ENCODE measurements at regions not wholly inside any gene's neighbourhood (a gene's known extent, or its start where the extent isn't known, plus 50 kb on each side); places are given as distances from the start of the nearest gene placed in this dataset.

DNA sequence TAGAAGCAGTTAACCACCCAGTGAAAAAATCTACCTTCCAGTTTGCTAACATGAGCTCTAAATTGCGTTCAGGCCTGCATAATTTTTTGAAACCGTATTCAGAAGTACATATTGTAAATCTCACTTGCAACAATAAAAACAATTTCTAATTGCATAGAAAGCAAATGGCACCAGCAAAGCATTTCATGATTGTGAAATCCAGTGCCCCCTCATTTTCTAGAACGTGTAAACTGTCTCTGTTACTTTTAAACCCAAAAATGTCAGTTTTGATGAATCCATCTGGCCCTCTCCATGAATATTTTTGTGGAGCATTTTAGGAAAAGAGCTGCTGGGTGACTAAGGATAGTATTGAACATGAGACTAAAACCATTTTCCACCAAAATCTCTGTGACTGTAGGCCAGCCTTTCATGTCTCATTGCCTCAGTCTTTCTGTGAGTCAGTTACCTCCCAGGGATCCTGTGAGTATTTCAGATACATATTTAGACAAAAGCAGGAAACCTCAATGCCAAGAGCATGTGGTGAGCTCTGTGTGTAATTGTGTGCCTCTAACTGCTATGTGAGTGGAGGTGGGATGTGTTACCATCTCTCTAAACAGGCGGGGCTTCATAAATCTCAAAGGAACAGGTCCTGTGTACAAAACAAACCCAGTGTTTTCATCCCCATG is 477.8 kb upstream of the DCC start:
- DNase-seq: no peak

DNA sequence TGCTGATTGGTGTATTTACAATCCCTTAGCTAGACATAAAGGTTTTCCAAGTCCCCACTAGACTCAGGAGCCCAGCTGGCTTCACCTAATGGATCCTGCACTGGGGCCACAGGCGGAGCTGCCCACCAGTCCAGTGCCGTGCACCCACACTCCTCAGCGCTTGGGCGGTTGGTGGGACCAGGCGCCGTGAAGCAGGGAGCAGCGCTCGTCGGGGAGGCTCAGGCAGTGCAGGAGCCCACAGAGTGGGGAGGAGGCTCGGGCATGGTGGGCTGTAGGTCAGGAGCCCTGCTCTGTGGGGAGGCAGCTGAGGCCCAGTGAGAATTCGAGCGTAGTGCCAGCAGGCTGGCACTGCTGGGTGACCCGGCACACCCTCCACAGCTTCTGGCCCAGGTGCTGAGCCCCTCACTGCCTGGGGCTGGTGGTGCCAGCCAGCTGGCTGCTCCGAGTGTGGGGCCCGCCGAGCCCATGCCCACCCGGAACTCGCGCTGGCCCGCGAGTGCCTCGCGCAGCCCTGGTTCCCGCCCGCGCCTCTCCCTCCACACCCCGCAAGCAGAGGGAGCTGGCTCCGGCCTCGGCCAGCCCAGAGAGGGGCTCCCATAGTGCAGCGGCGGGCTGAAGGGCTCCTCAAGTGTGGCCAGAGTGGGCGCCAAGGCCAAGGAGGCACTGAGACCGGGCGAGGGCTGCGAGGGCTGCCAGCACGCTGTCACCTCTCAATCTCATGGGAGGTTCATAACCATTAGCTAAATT is 475.6 kb upstream of the DCC start:
- no peak for DNase-seq

DNA sequence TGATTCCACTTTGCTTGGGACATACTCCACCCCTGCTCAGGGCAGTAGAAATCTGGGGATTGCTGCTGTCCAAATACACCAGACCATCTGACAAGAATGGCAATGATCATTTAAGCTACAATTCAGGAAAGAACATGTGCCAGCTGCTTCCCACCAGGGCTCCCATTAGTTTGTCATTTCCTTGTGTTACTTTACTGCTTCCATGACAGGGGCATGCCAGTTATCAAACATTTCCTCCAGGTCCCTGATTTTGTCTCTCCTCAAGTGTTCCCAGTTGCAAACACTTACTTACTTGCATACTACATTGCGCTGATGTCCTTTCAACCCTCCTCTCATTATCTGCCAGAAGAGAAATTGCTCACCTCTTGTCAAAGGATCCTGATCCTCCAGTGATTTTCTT is 474.5 kb upstream of the DCC start:
- no peak for DNase-seq

DNA sequence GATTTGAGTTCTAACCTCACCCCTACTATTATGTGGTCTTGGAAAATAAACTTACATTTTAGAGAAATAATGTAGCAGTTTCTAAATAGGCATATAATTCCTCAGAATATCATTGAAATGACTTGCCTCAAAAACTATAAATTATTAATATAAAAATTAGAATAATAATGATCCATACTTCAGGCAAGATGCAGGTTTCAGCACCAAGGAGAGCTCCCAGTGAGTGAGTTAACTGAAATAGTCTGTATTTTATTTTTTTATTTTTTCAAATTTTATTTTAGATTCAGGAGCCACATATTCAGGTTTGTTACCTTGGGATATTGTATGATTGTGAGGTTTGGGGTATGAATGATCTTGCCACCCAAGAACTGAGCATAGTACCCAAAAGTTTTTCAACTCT is 472.2 kb upstream of the DCC start:
- no peak for DNase-seq

DNA sequence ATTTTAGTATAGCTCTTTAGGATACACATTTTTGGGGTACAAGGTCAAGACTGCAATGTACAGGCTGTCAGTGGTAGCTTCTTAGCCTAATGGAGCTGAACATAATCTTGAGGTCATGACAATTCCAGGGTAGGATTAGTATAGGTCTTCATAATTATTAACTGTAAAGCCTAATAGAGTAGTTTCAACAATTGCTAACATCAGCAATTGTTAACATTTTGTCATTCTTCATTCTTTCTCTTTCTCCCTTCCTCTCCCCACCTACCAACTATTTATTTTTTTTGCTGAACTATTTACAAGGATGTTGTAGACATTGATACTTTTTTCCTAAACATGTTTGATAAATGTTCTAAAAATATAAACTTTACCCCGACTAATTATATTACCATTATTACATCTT is 461.3 kb upstream of the DCC start:
- no peak for DNase-seq

DNA sequence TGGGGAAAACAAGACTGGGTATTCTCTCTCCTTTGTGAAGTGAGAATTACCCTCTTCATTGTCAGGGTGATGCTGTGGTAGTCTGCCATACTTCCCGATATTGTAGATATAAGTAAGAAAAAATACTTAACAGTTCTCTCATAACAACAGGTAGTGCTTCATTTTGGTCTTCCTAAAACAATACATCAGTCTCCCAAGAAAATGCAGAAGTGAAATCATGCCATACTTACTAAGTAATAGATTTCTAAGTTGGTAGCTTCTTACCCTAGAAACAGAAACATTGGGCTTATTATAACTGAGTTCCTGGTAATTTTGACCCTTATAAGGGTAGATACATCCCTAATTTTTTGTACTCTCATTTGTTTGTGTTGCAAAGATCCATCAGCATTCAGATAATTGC is 460.7 kb upstream of the DCC start:
- no peak for DNase-seq

DNA sequence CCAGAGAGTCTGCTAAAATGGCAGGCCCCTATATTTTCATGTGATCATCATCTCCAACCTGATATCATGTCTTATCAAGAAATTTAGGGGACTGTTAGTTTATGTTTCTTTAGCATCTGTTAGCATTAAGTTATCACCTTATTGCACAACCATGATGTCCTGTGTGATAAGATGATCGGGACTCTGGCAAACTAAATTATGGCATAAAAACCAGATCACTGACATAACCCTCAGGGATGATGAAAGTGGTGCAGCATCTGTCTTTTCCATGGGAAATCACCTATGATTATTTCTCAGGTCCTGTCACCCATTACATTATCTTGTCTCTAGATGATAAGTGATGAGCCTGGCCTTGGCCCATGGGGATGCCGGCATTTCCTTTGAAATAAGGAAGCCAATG is 458.6 kb upstream of the DCC start:
- no peak for DNase-seq

DNA sequence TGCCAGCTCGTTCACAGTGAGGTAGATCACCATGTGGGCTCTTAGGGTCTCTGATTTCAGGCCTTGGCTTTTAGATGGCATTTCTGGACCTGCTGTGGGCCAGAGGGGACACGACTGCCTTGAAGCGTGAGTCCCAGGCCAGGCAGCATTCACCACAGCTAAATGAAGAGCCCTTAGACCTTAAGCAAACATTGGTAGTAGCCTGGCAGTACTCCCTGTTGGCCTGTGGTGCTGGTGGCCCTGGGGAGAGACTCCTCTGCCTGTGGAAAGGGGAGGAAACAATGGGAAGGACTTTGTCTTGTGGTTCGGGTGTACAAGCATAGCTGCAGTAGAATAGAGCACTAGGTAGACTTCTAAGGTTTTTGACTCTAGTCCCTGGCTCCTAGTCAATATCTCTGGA is 456.0 kb upstream of the DCC start:
- no peak for DNase-seq

DNA sequence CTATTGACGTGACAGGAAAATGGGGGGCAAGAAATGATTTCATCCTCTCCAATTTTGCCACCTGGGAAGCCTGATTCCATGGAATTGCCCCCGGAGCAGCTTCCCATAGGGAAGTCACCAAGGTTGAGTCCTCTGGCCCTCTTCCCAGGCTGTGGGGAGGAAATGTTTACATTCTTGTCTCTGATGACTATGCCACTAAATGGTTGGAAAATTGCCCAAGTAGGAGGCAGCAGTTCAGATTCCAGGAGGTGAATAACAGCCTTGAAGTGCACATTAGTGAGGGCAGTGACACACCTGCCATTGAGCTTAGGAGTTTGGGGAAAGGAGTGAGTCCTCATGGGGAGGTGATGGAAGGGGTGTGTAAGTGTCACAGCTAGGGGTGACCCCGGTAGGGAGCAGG is 449.2 kb upstream of the DCC start:
- DNase-seq: no peak

DNA sequence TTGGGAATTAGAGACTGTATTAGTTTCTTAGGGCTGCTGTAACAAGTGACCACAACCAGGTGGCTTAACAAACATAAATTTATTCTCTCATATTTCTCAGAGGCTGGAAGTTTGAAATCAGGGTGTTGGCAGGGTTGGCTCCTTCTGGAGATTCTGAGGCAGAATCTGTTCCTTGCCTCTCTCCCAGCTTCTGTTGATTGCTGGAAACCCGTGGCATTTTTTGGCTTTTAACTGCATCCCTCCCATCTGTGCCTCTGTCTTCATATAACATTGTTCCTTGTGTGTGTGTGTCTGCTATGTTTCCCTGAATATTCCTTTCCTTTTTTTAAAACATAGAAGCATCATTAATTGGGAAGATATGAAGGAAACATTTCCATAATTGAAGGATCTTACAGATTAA is 448.1 kb upstream of the DCC start:
- DNase-seq: no peak

DNA sequence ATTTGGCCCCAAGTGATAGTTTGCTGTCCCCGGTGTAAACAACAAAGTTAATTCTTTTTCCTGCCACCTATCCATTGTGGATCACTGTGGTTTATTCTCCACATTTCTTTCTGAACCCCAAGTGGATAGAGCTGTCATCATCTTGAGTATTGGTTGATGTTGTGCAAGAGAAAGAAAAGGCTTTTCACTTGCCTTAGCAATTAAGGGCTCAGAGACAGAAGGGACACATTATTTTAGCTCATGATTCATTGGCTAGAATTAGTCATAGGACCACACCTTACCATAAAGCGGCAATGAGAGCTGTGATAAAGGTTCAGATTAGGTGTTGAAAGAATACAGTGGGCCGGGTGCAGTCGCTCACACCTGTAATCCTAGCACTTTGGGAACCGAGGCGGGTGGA is 442.1 kb upstream of the DCC start:
- DNase-seq: no peak

DNA sequence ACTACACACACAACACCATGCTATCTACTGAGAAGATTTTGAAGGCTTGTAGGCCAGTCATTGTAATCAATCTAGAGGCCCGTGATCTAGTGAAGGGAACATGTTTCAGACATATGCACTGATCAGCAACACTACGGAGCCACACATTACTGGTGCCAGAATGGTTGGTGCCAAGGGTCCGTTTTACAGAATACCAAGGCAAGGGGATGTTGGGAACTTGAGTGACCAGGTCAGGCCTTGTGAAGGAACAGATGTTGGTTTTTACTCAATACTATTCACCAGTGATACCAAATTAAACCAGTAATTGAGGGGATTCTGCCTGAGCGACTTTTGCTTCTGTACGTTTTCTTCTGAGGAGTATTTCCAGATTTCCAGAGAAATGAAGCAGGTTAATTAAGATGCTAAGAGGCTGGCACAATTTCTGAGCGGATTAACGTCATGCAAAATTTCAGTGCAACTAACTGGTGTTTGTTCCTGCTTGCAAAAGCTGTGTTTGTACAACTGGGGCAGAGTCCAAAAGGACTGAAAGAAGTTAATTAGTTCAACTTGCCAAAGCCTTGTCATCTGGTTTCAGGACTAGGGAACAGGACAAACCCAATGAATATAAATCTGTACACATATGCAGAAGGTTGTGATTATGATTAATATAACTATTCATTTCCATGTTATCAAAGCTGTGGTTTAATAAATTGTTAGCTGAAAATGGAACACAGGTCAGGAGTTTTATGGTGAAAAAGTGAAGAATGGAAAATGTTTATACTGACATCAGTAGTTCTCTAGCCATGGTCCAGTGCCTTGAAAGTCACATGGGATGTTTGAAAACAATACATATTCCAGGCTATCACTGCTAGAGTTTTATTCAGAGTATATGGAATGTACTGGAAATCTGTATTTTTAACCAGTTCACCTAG is 432.1 kb upstream of the DCC start:
- DNase-seq: no peak

DNA sequence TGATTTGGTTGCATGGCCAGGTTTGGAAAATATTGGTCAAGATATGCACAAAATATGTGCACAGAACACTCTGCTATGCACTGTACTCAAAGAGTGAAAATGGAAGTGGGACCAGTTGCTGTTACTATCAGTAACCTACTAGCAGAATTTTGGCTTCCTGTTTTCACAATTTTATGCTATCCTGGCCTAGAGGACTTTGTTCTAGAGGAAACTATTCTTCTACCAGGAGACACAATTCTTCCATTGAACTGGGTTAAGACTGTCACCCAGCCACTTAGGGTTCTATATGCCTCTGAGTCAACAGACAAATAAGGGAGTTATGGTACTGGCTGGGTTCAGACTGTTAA is 431.4 kb upstream of the DCC start:
- DNase-seq: no peak

DNA sequence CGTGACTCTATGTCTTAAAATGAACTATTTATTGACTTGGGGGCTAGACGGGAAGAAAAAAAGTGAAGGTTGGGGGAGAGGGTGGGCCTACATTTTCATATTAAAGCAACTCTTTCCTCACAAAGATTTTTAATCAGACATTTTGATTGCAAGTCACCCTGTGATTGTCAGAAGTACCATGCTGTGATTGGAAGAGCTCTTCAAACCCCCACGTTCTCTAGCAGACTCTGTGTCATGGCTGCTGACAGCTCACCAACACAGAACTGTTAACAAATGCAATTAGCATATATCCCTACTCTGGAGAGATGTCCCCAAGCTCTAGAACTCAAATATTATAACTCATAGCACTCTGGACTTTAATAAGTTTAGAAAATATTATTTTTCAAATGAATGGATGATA is 428.4 kb upstream of the DCC start:
- DNase-seq: no peak

DNA sequence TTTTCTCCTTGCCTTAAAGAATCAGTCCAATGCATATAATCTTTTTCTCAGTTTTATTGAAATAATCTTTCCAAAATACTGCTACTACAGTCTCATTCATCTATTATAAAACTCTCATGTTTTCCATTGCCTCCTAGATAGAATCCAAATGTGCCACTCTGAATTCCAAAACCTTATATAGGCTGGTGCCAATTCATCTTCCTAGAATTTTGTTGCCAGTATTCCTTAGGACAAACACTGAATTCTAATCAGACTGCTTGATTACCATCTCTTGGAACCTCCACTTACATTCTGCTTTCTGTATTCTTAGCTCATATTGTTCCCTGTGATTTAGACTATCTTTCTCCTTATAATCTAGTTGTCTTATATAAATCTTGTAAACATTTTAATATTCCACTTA is 427.6 kb upstream of the DCC start:
- DNase-seq: no peak

DNA sequence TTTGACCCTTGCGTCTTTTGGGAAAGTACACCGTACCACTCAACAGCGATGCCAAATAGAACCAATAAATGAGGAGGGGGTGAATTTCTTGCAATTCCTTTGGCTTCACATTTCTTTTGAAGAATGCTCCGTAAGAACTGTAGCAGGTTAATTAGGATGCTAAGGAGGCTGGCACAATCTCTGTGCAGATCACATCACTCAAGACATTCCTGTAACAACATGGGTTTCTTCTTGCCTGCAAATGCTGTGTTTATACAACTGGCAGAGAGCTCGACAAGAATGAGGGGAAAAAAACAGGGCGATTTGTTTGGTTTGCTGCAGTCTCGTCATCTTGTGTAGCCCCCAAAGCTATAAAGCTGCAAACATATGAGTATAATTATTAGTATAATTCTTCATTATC is 424.8 kb upstream of the DCC start:
- no peak for DNase-seq

DNA sequence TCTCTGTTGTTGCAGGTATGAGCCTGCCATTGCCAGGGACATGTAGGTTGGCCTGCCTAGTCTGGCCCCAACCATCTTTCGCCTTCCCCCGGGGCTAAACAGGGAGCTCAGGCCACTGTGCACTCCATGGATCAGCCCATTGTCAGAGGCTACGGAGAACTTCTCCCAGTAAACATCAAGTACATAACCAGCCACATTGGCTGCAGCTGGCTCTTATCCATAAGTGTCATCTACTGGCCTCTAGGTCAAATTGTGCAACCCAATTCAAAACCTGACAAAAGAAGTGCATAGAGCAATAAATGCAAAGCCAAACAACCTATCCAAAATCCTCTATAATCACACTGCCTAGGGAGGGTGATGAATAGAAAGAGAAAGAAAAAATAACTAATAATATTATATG is 418.1 kb upstream of the DCC start:
- DNase-seq: no peak

DNA sequence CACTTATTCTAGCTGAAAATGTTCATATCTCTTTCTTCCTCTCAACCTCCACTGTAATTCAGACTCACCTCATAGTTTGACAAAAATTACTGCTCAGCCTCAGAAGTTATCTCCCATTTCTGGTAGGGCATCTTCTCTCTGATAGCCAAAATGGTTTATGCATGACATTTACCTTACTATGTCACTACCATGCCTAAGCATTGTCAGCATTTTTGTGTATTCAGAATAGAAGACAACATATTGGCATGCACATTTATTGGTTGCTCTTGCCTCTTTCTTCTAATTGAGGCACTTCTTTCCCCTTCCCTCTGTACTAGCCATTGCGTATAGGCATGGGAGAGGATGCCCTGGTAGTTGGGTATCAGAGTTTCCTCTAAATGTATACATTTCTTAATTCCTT is 406.1 kb upstream of the DCC start:
- DNase-seq: no peak

DNA sequence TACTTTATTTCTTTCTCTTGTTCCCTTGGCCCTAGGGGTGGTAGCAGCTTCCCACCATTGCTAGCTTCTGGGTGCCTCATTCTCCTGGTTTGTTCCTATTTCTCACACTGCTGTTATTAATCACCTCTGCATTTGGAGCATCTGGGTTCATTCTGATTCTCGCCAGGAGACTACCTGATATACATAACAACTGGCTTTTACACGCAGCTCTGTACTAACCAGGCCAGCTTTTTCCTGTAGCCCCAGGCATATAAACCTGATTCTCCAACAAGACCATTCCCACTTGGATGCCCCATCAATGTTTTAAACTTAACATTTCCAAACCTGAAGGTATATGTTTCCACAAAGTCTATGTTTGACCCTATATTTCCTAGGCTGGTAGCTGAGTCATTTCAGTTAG is 403.9 kb upstream of the DCC start:
- DNase-seq: no peak

DNA sequence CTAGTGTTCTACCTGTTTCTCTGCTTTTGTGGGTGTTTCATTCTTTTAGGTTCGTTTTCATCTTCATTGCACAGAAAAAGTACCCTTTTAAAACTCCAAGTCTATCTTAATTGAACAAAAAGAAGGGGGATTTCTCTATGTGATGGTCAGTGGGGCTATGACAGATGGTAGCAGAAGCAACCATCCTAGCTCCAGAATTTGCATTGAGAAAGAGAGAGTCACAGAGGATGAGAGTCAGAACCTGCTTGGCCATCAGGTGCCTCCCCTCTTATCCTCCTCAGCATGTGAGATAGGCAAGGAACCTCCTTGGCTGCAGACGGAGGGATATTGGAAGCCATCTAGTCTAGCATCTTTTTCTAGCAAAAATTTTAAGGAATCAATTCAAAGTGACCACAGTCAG is 398.0 kb upstream of the DCC start:
- DNase-seq: no peak

DNA sequence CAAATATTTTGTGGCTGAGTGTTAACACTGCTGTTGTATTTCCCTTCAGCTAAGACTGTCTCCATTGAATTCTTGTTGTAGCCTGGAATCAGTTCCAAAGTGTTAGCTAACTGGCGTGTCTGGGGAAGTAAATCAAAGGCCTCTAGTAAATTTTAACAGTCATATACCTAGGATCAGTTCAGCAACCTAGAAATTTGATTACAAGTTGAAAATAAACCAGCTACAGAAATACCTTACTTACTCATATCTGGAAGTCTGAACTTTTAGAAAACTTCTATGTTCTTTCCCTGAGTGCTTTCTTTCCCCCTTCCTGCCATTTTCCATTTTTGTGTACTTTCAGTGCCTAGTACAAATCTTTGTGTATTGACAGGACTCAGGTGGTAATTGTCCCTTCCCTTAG is 396.7 kb upstream of the DCC start:
- DNase-seq: no peak

DNA sequence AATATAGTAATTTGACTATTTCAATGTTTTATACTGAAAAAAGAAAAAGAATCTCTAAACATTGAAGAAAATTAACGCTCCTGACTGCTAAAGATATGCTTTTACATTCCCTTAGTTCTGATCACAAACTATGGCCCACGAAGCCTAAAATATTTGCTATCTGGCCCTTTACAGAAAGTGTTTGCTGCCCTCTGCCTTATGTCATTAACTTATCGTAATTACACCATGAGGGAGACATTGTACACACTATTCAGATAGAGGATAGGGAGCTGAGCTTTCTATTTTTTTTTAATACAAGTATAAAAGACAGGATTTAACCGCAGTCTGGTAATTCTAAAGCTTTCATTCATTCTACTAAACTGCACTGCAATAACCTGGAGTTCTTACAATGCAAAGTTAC is 393.1 kb upstream of the DCC start:
- no peak for DNase-seq

DNA sequence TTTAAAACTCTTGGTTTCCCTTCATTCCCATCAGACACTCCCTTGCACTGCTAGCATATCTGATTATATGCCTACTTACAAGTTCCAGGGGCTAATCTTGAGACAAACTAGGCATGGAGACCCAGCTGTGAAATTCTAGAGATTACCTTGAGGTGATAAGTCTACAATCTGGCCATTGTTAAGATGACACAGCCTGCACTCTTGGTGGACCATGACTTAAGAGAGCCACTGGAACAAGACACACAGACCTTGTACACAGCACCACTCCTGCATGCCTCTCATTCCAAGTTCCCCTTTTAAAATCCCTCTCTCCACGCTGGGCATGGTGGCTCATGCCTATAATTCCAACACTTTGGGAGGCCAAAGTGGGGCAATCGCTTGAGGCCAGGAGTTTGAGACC is 387.2 kb upstream of the DCC start:
- DNase-seq: no peak

DNA sequence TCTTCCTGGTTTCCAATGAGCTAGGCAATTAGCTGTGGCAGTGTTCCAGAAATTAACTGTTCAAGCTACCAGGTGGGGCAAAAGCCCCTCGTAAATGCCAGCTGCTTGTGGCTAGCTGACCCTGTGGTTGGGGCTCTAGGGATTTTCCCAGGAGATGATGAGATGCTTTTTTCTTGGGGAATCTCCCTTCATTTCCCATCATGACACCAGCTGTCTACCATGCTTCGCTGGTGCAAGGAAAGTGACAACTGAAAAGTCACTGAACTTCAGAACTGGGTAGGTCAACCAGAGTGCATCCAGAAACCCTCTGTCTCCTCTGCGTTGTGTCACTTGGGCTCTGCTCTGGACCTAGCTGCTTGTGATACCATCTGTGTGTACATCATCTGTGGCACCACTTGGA is 386.5 kb upstream of the DCC start:
- no peak for DNase-seq

All from activated naive CD4-positive, alpha-beta T cell treated with anti-CD3 and anti-CD28 coated beads, Interleukin-2, amount 50 U/mL, for 16 hours (primary cell).